Fibroblast of the aortic adventitia (primary cell): ENCODE measurements at regions not wholly inside any gene's neighbourhood (a gene's known extent, or its start where the extent isn't known, plus 50 kb on each side); places are given as distances from the start of the nearest gene placed in this dataset.

Source experiments
- DNase-seq: peaks from one replicate; pipeline ENCODE4 v3.0.0-alpha.2; 2010; ENCODE audit warnings: low read depth
- H3K4me3 ChIP-seq: 2 replicates; pipeline ENCODE4 v1.5.1; 2011; ENCODE audit warnings: low read depth, mild to moderate bottlenecking, control low read depth, low read length, moderate library complexity
- TF ChIP-seq, protein P1 (sequence below): IDR thresholded peaks from 2 replicates; pipeline ENCODE4 v1.5.1; 2011; ENCODE audit warnings: mild to moderate bottlenecking, low read length, control low read depth, inconsistent platforms; ENCODE audit not compliant: insufficient read depth

DNA sequence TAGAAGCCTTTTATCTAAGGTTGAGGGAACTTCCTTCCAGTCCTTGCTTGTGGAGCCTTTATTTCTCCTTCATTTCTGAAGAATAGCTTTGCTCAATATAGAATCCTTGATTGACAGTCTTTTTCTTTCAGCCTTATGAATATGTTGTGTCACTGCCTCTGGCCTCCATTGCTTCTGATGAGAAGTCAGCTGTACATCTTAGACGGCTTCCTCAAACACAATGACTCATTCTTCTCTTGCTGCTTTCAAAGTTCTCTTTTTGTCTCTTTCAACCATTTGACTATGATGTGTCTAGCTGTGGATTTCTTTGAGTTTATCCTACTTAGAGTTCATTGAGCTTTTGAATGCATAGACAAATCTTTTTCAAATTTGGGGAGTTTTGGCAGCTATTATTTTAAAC is 893.2 kb downstream of the BRD1 start:
- no peak overlapping the region for H3K4me3 ChIP-seq
- TF ChIP-seq, protein P1, sequence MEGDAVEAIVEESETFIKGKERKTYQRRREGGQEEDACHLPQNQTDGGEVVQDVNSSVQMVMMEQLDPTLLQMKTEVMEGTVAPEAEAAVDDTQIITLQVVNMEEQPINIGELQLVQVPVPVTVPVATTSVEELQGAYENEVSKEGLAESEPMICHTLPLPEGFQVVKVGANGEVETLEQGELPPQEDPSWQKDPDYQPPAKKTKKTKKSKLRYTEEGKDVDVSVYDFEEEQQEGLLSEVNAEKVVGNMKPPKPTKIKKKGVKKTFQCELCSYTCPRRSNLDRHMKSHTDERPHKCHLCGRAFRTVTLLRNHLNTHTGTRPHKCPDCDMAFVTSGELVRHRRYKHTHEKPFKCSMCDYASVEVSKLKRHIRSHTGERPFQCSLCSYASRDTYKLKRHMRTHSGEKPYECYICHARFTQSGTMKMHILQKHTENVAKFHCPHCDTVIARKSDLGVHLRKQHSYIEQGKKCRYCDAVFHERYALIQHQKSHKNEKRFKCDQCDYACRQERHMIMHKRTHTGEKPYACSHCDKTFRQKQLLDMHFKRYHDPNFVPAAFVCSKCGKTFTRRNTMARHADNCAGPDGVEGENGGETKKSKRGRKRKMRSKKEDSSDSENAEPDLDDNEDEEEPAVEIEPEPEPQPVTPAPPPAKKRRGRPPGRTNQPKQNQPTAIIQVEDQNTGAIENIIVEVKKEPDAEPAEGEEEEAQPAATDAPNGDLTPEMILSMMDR, result no peak
- peak; percentile 0 for DNase-seq

DNA sequence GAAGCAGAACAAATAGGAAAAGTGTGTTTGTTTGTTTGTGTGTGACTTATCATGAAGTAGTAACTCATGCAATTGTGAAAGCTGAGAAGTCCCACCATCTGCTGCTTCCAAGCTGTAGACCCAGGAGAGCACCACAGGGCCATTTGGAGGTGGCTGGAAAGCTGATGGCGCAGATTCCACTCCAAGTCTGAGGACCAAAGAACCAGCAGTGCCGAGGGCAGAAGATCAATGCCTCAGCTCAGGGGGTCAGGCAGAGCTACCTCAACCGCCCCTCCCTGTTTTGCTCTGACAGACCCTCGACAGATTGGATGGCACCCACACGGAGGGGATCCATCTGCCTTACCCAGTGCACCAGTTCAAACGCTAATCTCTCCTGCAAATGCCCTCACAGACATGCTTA is 896.2 kb downstream of the BRD1 start:
- H3K4me3 ChIP-seq, result no peak overlapping the region
- DNase-seq, result no peak
- TF ChIP-seq, protein P1, result no peak

DNA sequence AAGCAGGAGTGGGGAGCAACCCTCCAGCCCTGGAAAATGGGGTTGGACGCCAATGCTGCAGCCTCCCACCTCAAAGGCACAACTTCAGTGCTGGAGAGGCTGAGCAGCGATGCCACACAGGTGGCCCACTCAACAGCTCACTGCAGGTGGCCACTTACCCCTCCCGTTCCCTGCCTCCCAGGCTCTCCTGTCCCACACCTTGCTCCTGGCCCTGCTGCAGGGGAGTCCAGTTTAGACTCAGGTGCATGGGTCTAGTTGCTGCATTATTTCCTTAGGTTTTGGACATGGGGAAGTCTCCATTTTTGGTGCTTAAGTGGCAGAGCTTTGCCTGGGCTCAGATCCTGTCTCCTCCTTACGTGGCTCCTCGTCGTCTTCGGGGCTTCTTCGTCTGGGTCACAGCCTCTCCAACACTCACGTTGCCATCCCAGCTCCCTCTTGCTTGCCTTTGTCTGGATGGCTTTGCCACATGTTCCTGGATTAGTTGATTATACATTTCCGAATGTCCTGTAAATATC is 898.3 kb downstream of the BRD1 start:
- DNase-seq, result no peak
- no peak overlapping the region for H3K4me3 ChIP-seq
- TF ChIP-seq, protein P1, result no peak

DNA sequence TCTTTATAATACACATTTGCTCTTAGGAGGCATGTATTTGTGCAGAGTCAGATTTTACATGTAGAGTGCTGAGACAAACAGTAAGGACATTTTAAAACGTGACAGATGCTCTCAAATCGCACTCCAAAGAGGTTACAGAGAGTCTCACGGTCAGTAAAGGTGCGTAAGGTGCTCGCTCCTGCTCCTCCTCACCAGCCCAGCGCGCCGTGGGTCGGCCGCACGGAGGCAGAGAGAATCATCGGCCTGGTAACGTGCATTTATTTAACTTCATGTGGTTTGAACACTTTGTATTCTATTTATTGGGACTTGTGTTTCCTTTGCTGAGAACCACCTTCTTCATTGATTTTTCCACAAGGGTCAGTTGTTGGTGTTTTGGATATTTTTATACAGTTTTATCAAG is 900.1 kb downstream of the BRD1 start:
- TF ChIP-seq, protein P1, result no peak

DNA sequence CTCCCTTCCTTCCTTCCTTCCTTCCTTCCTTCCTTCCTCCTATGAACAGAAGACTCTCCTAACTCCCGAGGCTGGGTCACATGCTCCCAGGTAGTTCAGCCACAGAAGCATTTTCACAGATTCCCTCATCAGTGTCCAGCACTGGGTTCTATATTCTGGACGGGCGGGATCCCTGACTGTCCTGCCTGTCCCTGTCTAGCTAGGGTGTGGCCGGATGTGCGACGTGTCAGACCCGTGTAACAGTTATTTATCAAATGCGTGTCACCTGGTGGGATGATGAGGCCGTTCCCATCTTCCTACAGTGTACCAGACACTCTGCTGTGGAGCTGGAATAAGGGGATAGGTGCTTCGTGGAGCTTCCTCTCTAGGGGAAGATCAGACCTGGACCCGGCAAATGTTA is 901.0 kb downstream of the BRD1 start:
- H3K4me3 ChIP-seq, result no peak overlapping the region
- TF ChIP-seq, protein P1, result no peak
- DNase-seq, result no peak

More for the DNA sequence above, 900.1 kb downstream of the BRD1 start:
- no peak overlapping the region for H3K4me3 ChIP-seq
- DNase-seq, result no peak

DNA sequence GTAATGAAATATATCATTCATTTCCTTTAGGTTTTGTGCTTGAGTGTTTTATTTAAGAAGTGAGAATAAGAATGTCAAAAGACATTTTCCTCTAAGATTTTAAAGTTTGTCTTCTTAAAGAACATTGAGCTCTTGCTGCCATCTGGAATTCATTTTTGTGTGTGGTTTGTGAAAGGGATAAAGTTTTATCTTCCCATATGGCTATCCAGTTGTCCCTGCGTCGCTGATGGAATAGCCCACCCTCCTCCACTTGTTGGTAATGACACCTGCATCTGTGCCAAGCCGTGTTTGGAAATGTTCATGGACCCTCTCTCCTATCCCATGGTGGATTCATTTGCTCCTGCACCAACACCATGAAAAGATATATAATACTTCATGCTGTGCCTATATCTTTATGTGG is 901.5 kb downstream of the BRD1 start:
- TF ChIP-seq, protein P1, result no peak
- no peak overlapping the region for H3K4me3 ChIP-seq
- DNase-seq, result no peak

DNA sequence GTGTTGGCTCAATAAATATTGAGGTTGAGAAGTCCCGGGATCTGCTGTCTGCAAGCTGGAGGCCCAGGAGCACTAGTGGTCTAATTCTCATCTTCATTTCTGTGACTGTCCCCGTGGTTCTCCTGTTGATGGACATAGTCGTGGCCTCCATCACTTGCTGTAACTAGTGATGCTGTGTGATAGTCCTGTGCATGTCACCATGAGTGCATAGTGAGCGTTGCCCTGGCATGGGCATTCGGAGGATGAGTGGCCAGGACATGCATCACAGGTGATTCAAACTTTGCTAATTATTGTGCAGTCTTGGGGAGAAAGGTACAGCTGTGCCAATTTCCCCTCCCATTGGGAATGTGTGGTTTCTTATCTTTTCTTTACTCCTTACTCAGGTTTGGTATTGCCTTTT is 902.2 kb downstream of the BRD1 start:
- DNase-seq, result no peak
- TF ChIP-seq, protein P1, result no peak
- no peak overlapping the region for H3K4me3 ChIP-seq
